WTC11 (cell line): ENCODE measurements at regions not wholly inside any gene's neighbourhood (a gene's known extent, or its start where the extent isn't known, plus 50 kb on each side); places are given as distances from the start of the nearest gene placed in this dataset.

ENCODE experiments used
- ATAC-seq: fragments of 200-7000 bp; cut with Tn5 transposase; 2 replicates; pipeline ENCODE4 v1.10.0; 2021; ENCODE audit warnings: mild to moderate bottlenecking, moderate library complexity
- CTCF ChIA-PET: fragments of 300-600 bp; sonication (Branson Sonifier 250); formaldehyde crosslinking; loops from one replicate; lab custom pipeline; 2021; ENCODE audit warnings: antibody characterized with exemption; lab: Charles Lee
- POLR2A ChIA-PET: fragments of 350-600 bp; sonication (Branson Sonifier 250); formaldehyde crosslinking; loops from one replicate; lab custom pipeline; 2021; ENCODE audit warnings: antibody characterized with exemption; lab: Charles Lee
- DNase-seq: peaks from one replicate; pipeline ENCODE4 v3.0.0; 2021; ENCODE audit warnings: low spot score
- H3K27ac Mint-ChIP-seq: 2 replicates; pipeline ENCODE4 v1.8.0; 2021; ENCODE audit warnings: mixed read lengths
- H3K27me3 Mint-ChIP-seq: 2 replicates; pipeline ENCODE4 v1.8.0; 2021; ENCODE audit warnings: low read depth, mild to moderate bottlenecking, moderate library complexity, mixed read lengths
- H3K36me3 Mint-ChIP-seq: 2 replicates; pipeline ENCODE4 v1.8.0; 2021; ENCODE audit warnings: mixed read lengths
- H3K4me1 Mint-ChIP-seq: 2 replicates; pipeline ENCODE4 v1.8.0; 2022; ENCODE audit warnings: mixed read lengths
- H3K4me3 Mint-ChIP-seq: 2 replicates; pipeline ENCODE4 v1.8.0; 2021; ENCODE audit warnings: mild to moderate bottlenecking, moderate library complexity, mixed read lengths
- H3K9me3 Mint-ChIP-seq: 2 replicates; pipeline ENCODE4 v1.8.0; 2021; ENCODE audit warnings: mixed read lengths
- AFF4 ChIP-seq: sonication (generic); formaldehyde crosslinking; IDR thresholded peaks from 2 replicates; pipeline ENCODE4 v1.8.1; 2023; ENCODE audit warnings: mild to moderate bottlenecking, missing genetic modification reagents, borderline replicate concordance
- CREM ChIP-seq: sonication (generic); formaldehyde crosslinking; IDR thresholded peaks from 2 replicates; pipeline ENCODE4 v1.8.1; 2022; ENCODE audit warnings: mild to moderate bottlenecking, missing genetic modification reagents, moderate library complexity
- E2F5 ChIP-seq: sonication (generic); formaldehyde crosslinking; IDR thresholded peaks from 2 replicates; pipeline ENCODE4 v1.8.1; 2022; ENCODE audit warnings: mild to moderate bottlenecking, moderate library complexity, missing genetic modification reagents
- ETV6 ChIP-seq: sonication (generic); formaldehyde crosslinking; IDR thresholded peaks from 2 replicates; pipeline ENCODE4 v1.8.1; 2022; ENCODE audit warnings: mild to moderate bottlenecking, missing genetic modification reagents
- FOXP4 ChIP-seq: sonication (generic); formaldehyde crosslinking; IDR thresholded peaks from 2 replicates; pipeline ENCODE4 v1.8.0; 2022; ENCODE audit warnings: mild to moderate bottlenecking, missing genetic modification reagents
- GTF2I ChIP-seq: fragments of 250-450 bp; sonication (Bioruptor Pico); conservative IDR thresholded peaks from 2 replicates; pipeline ENCODE4 v1.4.0; 2021; ENCODE audit warnings: mild to moderate bottlenecking
- HMGA2 ChIP-seq: fragments of 250-450 bp; sonication (Bioruptor Pico); IDR thresholded peaks from 2 replicates; pipeline ENCODE4 v1.4.0; 2021; ENCODE audit warnings: mild to moderate bottlenecking, moderate library complexity
- HMGXB4 ChIP-seq: sonication (generic); formaldehyde crosslinking; IDR thresholded peaks from 2 replicates; pipeline ENCODE4 v1.8.1; 2023; ENCODE audit warnings: mild to moderate bottlenecking, moderate library complexity, missing genetic modification reagents
- MYBL2 ChIP-seq: sonication (generic); formaldehyde crosslinking; IDR thresholded peaks from 2 replicates; pipeline ENCODE4 v1.8.1; 2023; ENCODE audit warnings: mild to moderate bottlenecking, moderate library complexity, missing genetic modification reagents
- NFATC4 ChIP-seq: fragments of 250-450 bp; sonication (Bioruptor Pico); IDR thresholded peaks from 2 replicates; pipeline ENCODE4 v1.9.0; 2021; ENCODE audit warnings: mild to moderate bottlenecking
- NFYB ChIP-seq: sonication (generic); formaldehyde crosslinking; conservative IDR thresholded peaks from 2 replicates; pipeline ENCODE4 v1.8.0; 2022; ENCODE audit warnings: low read depth, missing genetic modification reagents
- PRDM15 ChIP-seq: sonication (generic); formaldehyde crosslinking; IDR thresholded peaks from 2 replicates; pipeline ENCODE4 v1.8.0; 2022; ENCODE audit warnings: missing genetic modification reagents
- RELA ChIP-seq: sonication (generic); formaldehyde crosslinking; IDR thresholded peaks from 2 replicates; pipeline ENCODE4 v1.8.1; 2022; ENCODE audit warnings: missing genetic modification reagents, mild to moderate bottlenecking, borderline replicate concordance
- SMAD3 ChIP-seq: sonication (generic); formaldehyde crosslinking; IDR thresholded peaks from 2 replicates; pipeline ENCODE4 v1.8.0; 2022; ENCODE audit warnings: missing genetic modification reagents, mild to moderate bottlenecking, borderline replicate concordance
- ZMAT4 ChIP-seq: fragments of 250-450 bp; sonication (Bioruptor Pico); IDR thresholded peaks from 2 replicates; pipeline ENCODE4 v1.9.0; 2021; ENCODE audit warnings: mild to moderate bottlenecking
- ZNF532 ChIP-seq: fragments of 250-450 bp; sonication (Bioruptor Pico); IDR thresholded peaks from 2 replicates; pipeline ENCODE4 v1.9.0; 2021; ENCODE audit warnings: mild to moderate bottlenecking, borderline replicate concordance
- ZSCAN18 ChIP-seq: fragments of 250-450 bp; sonication (Bioruptor Pico); IDR thresholded peaks from 2 replicates; pipeline ENCODE4 v2.1.2; 2022; ENCODE audit warnings: mild to moderate bottlenecking, moderate library complexity

GRCh38 chr3:11705049-11705448, 61.3 kb upstream of the VGLL4 start:
- peaks cover 7% of the 10 kb centered on the region for H3K9me3 Mint-ChIP-seq
- peak; percentile 51 for ATAC-seq
- DNase-seq, result no peak
- POLR2A ChIA-PET, result no interaction called here
- TF ChIP-seq NFYB (CRISPR knock-in tag), result no peak
- no peak for TF ChIP-seq CREM (CRISPR knock-in tag)
- TF ChIP-seq E2F5, result no peak
- no peak for TF ChIP-seq NFATC4 (CRISPR knock-in tag)
- no peak for TF ChIP-seq HMGA2
- TF ChIP-seq SMAD3 (CRISPR knock-in tag), result no peak
- no peak for TF ChIP-seq GTF2I (CRISPR knock-in tag)
- no peak for TF ChIP-seq HMGXB4
- TF ChIP-seq ETV6 (CRISPR knock-in tag), result no peak
- TF ChIP-seq MYBL2 (CRISPR knock-in tag), result no peak
- no peak for TF ChIP-seq ZMAT4 (CRISPR knock-in tag)
- no peak for TF ChIP-seq ZNF532 (CRISPR knock-in tag)
- TF ChIP-seq PRDM15 (CRISPR knock-in tag), result no peak
- no peaks in the 10 kb centered on the region for H3K27me3 Mint-ChIP-seq
- peaks cover 22% of the 10 kb centered on the region for H3K4me1 Mint-ChIP-seq
- no peak overlapping the region for H3K4me3 Mint-ChIP-seq
- peaks cover 8% of the 10 kb centered on the region for H3K36me3 Mint-ChIP-seq
- peak overlapping the region; percentile 4 for H3K27ac Mint-ChIP-seq
- CTCF ChIA-PET, result no interaction called here

- Mint-ChIP-seq H3K4me1 (peaks cover 22% of the 10 kb centered on the region), H3K4me3 (no peak overlapping the region), H3K36me3 (peaks cover 3% of the 10 kb centered on the region; the same call in 1 of the 2 replicates), H3K27ac (no peak overlapping the region), H3K27me3 (no peaks in the 10 kb centered on the region), H3K9me3 (no peaks in the 10 kb centered on the region)
- DNase-seq (no peak), ATAC-seq (no peak)
- CTCF ChIA-PET, result interaction anchor here (1.3 kb wide), 1 partner anchor 10 kb away, joined by 4 read pairs; no protein-coding TSS in a partner anchor
- POLR2A ChIA-PET, result no interaction called here
- TF ChIP-seq RELA (CRISPR knock-in tag) (no peak), ZSCAN18 (CRISPR knock-in tag) (no peak), FOXP4 (CRISPR knock-in tag) (no peak), AFF4 (CRISPR knock-in tag) (no peak)
Observed at GRCh38 chr3:11703146-11703545, 59.4 kb upstream of the VGLL4 start.
